ENCODE measurements at regions not wholly inside any gene's neighbourhood (a gene's known extent, or its start where the extent isn't known, plus 50 kb on each side); places are given as distances from the start of the nearest gene placed in this dataset.

DNA sequence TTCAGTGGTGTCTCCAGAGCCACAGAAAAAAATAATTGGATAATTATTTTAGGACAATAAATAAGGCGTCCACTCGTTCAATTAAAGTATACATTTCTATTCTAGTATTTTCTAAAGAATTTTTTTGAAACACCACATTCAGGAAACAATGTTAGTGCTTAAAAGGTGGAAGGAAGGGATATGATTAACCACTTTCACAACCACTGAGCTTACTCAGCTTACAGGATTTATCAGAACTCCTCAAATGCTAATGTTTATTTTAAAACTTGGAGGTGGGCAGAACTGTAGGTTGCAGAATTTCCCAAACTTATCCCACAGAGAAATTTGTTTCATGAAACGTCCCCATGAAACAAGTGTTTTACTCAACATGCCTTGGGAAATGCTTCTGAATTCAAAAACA lies 54.3 kb upstream of the MAGEB2 start:
- no peak overlapping the region; the same call in 1 of the 2 replicates for H2AFZ ChIP-seq (ENCODE audit: low read depth)
- H3K79me2 ChIP-seq (ENCODE audit: insufficient read depth), result no peaks in the 10 kb centered on the region
- H3K4me2 ChIP-seq, result no peak overlapping the region
- no peak overlapping the region for H3K27ac ChIP-seq (ENCODE audit: low read depth in 2 of 2, low read length in 1 of 2)
- H3K9me3 ChIP-seq, result no peaks in the 10 kb centered on the region
- H4K20me1 ChIP-seq (ENCODE audit: insufficient read depth), result no peaks in the 10 kb centered on the region
- 13% methylated on average over 3 of the region's 3 CpGs for WGBS (ENCODE audit: low lambda C conversion rate)
- no peaks in the 10 kb centered on the region for H3F3A ChIP-seq (replicated peaks; ENCODE audit: insufficient read depth)
- H3K27me3 ChIP-seq (ENCODE audit: insufficient read depth), result no peaks in the 10 kb centered on the region
- no peak for DNase-seq
- no peaks in the 10 kb centered on the region for H3K4me1 ChIP-seq (ENCODE audit: control insufficient read depth in 1 of 2, insufficient read depth in 2 of 2, low read depth in 1 of 2, low read length in 1 of 2)
- CTCF ChIA-PET, result no interaction called here
- H3K9me2 ChIP-seq, result no peaks in the 10 kb centered on the region
- no peak for TF ChIP-seq RAD21 (IDR thresholded peaks at IDR 0.05; ENCODE audit: low read length)
- no peak for TF ChIP-seq MXI1 (IDR thresholded peaks at IDR 0.05; ENCODE audit: low read depth, low read length)
- TF ChIP-seq, protein P1, sequence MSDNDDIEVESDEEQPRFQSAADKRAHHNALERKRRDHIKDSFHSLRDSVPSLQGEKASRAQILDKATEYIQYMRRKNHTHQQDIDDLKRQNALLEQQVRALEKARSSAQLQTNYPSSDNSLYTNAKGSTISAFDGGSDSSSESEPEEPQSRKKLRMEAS (IDR thresholded peaks at IDR 0.05; ENCODE audit: low read depth), result no peak
- TF ChIP-seq, protein P2, sequence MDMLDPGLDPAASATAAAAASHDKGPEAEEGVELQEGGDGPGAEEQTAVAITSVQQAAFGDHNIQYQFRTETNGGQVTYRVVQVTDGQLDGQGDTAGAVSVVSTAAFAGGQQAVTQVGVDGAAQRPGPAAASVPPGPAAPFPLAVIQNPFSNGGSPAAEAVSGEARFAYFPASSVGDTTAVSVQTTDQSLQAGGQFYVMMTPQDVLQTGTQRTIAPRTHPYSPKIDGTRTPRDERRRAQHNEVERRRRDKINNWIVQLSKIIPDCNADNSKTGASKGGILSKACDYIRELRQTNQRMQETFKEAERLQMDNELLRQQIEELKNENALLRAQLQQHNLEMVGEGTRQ (IDR thresholded peaks at IDR 0.05; ENCODE audit: borderline replicate concordance, low read depth, low read length), result no peak
- no peak for TF ChIP-seq POLR2AphosphoS5 (IDR thresholded peaks at IDR 0.05; ENCODE audit: low read depth, low read length)
- TF ChIP-seq SIN3A (IDR thresholded peaks at IDR 0.05; ENCODE audit: borderline replicate concordance, low read depth, low read length), result no peak
- TF ChIP-seq FOXM1 (IDR thresholded peaks at IDR 0.05; ENCODE audit: low read depth), result no peak
- TF ChIP-seq TAF1 (IDR thresholded peaks at IDR 0.05; ENCODE audit: borderline replicate concordance, low read depth, low read length), result no peak
- TF ChIP-seq, protein P3, sequence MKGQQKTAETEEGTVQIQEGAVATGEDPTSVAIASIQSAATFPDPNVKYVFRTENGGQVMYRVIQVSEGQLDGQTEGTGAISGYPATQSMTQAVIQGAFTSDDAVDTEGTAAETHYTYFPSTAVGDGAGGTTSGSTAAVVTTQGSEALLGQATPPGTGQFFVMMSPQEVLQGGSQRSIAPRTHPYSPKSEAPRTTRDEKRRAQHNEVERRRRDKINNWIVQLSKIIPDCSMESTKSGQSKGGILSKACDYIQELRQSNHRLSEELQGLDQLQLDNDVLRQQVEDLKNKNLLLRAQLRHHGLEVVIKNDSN (IDR thresholded peaks at IDR 0.05; ENCODE audit: borderline replicate concordance, low read depth), result no peak
- TF ChIP-seq, protein P4, sequence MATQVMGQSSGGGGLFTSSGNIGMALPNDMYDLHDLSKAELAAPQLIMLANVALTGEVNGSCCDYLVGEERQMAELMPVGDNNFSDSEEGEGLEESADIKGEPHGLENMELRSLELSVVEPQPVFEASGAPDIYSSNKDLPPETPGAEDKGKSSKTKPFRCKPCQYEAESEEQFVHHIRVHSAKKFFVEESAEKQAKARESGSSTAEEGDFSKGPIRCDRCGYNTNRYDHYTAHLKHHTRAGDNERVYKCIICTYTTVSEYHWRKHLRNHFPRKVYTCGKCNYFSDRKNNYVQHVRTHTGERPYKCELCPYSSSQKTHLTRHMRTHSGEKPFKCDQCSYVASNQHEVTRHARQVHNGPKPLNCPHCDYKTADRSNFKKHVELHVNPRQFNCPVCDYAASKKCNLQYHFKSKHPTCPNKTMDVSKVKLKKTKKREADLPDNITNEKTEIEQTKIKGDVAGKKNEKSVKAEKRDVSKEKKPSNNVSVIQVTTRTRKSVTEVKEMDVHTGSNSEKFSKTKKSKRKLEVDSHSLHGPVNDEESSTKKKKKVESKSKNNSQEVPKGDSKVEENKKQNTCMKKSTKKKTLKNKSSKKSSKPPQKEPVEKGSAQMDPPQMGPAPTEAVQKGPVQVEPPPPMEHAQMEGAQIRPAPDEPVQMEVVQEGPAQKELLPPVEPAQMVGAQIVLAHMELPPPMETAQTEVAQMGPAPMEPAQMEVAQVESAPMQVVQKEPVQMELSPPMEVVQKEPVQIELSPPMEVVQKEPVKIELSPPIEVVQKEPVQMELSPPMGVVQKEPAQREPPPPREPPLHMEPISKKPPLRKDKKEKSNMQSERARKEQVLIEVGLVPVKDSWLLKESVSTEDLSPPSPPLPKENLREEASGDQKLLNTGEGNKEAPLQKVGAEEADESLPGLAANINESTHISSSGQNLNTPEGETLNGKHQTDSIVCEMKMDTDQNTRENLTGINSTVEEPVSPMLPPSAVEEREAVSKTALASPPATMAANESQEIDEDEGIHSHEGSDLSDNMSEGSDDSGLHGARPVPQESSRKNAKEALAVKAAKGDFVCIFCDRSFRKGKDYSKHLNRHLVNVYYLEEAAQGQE (IDR thresholded peaks at IDR 0.05; ENCODE audit: low read depth, low read length), result no peak
- TF ChIP-seq TCF12 (IDR thresholded peaks at IDR 0.05), result no peak
- H3K36me3 ChIP-seq (replicated peaks in 1 of 2; ENCODE audit: control insufficient read depth in 1 of 2, insufficient read depth in 2 of 2, low read length in 1 of 2), result no peaks in the 10 kb centered on the region
- POLR2A ChIA-PET, result no interaction called here
- H3K4me3 ChIP-seq (ENCODE audit: low read depth in 2 of 2, low read length in 1 of 2), result no peak overlapping the region
- no peak overlapping the region for H3K9ac ChIP-seq

All from SK-N-SH (cell line).